IMR-90 (cell line): ENCODE measurements at regions not wholly inside any gene's neighbourhood (a gene's known extent, or its start where the extent isn't known, plus 50 kb on each side); places are given as distances from the start of the nearest gene placed in this dataset.

Experiments used
- CEBPB ChIP-seq: IDR thresholded peaks from 2 replicates; pipeline ENCODE4 v1.6.1; 2012; ENCODE audit warnings: low read depth, low read length, improper control_type of control experiment
- FOS ChIP-seq: fragments of 150-350 bp; IDR thresholded peaks from 2 replicates; pipeline ENCODE4 v1.6.1; 2016; ENCODE audit warnings: low read depth, low read length
- MAFK ChIP-seq: IDR thresholded peaks from 2 replicates; pipeline ENCODE4 v1.6.1; 2012; ENCODE audit warnings: low read depth, low read length, improper control_type of control experiment
- MAZ ChIP-seq: IDR thresholded peaks from 2 replicates; pipeline ENCODE4 v1.6.1; 2012; ENCODE audit warnings: low read depth, mild to moderate bottlenecking, low read length, improper control_type of control experiment, moderate library complexity, borderline replicate concordance
- MXI1 ChIP-seq: IDR thresholded peaks from 2 replicates; pipeline ENCODE4 v1.6.1; 2012; ENCODE audit warnings: low read depth, mild to moderate bottlenecking, low read length, moderate library complexity, borderline replicate concordance
- NFE2L2 ChIP-seq: fragments of 150-350 bp; IDR thresholded peaks from 2 replicates; pipeline ENCODE4 v1.6.1; 2016; ENCODE audit warnings: low read depth, mild to moderate bottlenecking, low read length
- POLR2A ChIP-seq: IDR thresholded peaks from 2 replicates; pipeline ENCODE4 v1.6.1; 2012; ENCODE audit warnings: mild to moderate bottlenecking, low read depth, low read length
- RAD21 ChIP-seq: IDR thresholded peaks from 2 replicates; pipeline ENCODE4 v1.6.1; 2012; ENCODE audit warnings: low read length, improper control_type of control experiment
- RCOR1 ChIP-seq: IDR thresholded peaks from 2 replicates; pipeline ENCODE4 v1.6.1; 2012; ENCODE audit warnings: mild to moderate bottlenecking, low read length, improper control_type of control experiment; ENCODE audit not compliant: insufficient replicate concordance
- RFX5 ChIP-seq: IDR thresholded peaks from 2 replicates; pipeline ENCODE4 v1.8.0; 2012; ENCODE audit warnings: low read depth, mild to moderate bottlenecking, low read length, moderate library complexity
- SMC3 ChIP-seq: fragments of 150-350 bp; IDR thresholded peaks from 2 replicates; pipeline ENCODE4 v1.6.1; 2016; ENCODE audit warnings: low read depth, mild to moderate bottlenecking, antibody characterized with exemption, low read length, moderate library complexity
- USF2 ChIP-seq: fragments of 150-350 bp; IDR thresholded peaks from 2 replicates; pipeline ENCODE4 v1.6.1; 2017; ENCODE audit warnings: mild to moderate bottlenecking, antibody characterized with exemption, low read length, low read depth
- TF ChIP-seq, protein P1 (sequence below): conservative IDR thresholded peaks from 2 replicates; pipeline ENCODE4 v1.5.1; 2012; ENCODE audit warnings: mild to moderate bottlenecking, low read depth, low read length, improper control_type of control experiment

- TF ChIP-seq, protein P1, sequence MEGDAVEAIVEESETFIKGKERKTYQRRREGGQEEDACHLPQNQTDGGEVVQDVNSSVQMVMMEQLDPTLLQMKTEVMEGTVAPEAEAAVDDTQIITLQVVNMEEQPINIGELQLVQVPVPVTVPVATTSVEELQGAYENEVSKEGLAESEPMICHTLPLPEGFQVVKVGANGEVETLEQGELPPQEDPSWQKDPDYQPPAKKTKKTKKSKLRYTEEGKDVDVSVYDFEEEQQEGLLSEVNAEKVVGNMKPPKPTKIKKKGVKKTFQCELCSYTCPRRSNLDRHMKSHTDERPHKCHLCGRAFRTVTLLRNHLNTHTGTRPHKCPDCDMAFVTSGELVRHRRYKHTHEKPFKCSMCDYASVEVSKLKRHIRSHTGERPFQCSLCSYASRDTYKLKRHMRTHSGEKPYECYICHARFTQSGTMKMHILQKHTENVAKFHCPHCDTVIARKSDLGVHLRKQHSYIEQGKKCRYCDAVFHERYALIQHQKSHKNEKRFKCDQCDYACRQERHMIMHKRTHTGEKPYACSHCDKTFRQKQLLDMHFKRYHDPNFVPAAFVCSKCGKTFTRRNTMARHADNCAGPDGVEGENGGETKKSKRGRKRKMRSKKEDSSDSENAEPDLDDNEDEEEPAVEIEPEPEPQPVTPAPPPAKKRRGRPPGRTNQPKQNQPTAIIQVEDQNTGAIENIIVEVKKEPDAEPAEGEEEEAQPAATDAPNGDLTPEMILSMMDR = no peak
- TF ChIP-seq RAD21 (no peak), SMC3 (no peak), MXI1 (no peak), POLR2A (no peak), NFE2L2 (no peak), RCOR1 (no peak), MAZ (no peak), CEBPB (no peak), MAFK (no peak), FOS (no peak), RFX5 (no peak), USF2 (no peak)
These were observed 177.0 kb upstream of the IRS2 start for GRCh38 chr13:109963384-109963783.
